Stomach (tissue), 8 donors: ENCODE measurements at regions not wholly inside any gene's neighbourhood (a gene's known extent, or its start where the extent isn't known, plus 50 kb on each side); places are given as distances from the start of the nearest gene placed in this dataset.

Experiments
- DNase-seq, 2 donors: peaks; one replicate each; pipeline versions ENCODE4 v3.0.0 to v3.0.0-alpha.2; 2013 to 2019
- H3K27ac ChIP-seq, 5 donors: fragments of 200-600 bp in 4 of 5; sonication (generic) in 4 of 5; one replicate each; pipeline ENCODE4 v1.5.1; 2013 to 2019; ENCODE audit warnings: mild to moderate bottlenecking in 1 of 5, moderate library complexity in 1 of 5
- H3K27me3 ChIP-seq, 3 donors: fragments of 200-600 bp; sonication (generic); one replicate each; pipeline ENCODE4 v1.5.1; 2017 to 2019; ENCODE audit warnings: mixed run types in 1 of 3
- H3K36me3 ChIP-seq, 4 donors: fragments of 200-600 bp; sonication (generic); 1 replicate in 3 of 4; 2 replicates in 1 of 4; pipeline ENCODE4 v1.5.1; 2016 to 2019
- H3K4me1 ChIP-seq, 4 donors: fragments of 200-600 bp; sonication (generic); one replicate each; pipeline ENCODE4 v1.5.1; 2016 to 2019
- H3K4me3 ChIP-seq, 4 donors: fragments of 200-600 bp; sonication (generic) in 3 of 4; one replicate each; pipeline ENCODE4 v1.5.1; 2016 to 2019; ENCODE audit warnings: mild to moderate bottlenecking in 1 of 4
- H3K9me3 ChIP-seq, 4 donors: fragments of 200-600 bp; sonication (generic); one replicate each; pipeline ENCODE4 v1.5.1; 2016 to 2019
- CTCF ChIP-seq, 7 experiments: fragments of 450-650 bp in 4 of 7; fragments of 200-600 bp in 3 of 7; sonication (generic) in 3 of 7; IDR thresholded peaks; one replicate each; pipeline ENCODE4 v1.5.1; 2016 to 2019; ENCODE audit warnings: antibody characterized with exemption in 7 of 7, control low read depth in 2 of 7, mild to moderate bottlenecking in 1 of 7
- EP300 ChIP-seq: sonication (generic); formaldehyde crosslinking; IDR thresholded peaks from one replicate; pipeline ENCODE4 v1.6.1; 2017; ENCODE audit warnings: antibody characterized with exemption
- POLR2A ChIP-seq, 4 donors: fragments of 450-650 bp; IDR thresholded peaks; one replicate each; pipeline ENCODE4 v1.6.1; 2016; ENCODE audit warnings: antibody characterized with exemption in 4 of 4, control low read depth in 2 of 4, mild to moderate bottlenecking in 1 of 4, moderate library complexity in 1 of 4
- POLR2AphosphoS5 ChIP-seq, 3 donors: sonication (generic); formaldehyde crosslinking; IDR thresholded peaks; one replicate each; pipeline ENCODE4 v1.6.1; 2016; ENCODE audit warnings: antibody characterized with exemption in 3 of 3
- WGBS, 5 donors: extraction: QIAGEN DNeasy Blood & Tissue Kit in 3 of 5; methylation state at CpG; one replicate each; pipeline versions ENCODE4 v1.1.5 to v1.1.7; 2013 to 2018; 5-methylcytosine and 5-hydroxymethylcytosine counted together
- intact Hi-C: fragments of 100-400 bp; cut with DNase I; formaldehyde crosslinking; loops from one replicate; pipeline ENCODE4 v1.15.1; 2023; ENCODE audit warnings: low total_unique reads
- donor health status: healthy with polysubstance abuse.
- donor health status: Bipolar disorder and iron deficiency.
- donor health status: healthy.

GRCh38 chr1:90357995-90358394 is 359.1 kb downstream of the BARHL2 start:
- no peak for DNase-seq
- Histone ChIP-seq H3K27me3 (no peaks in the 10 kb centered on the region), H3K4me1 (no peaks in the 10 kb centered on the region), H3K9me3 (no peaks in the 10 kb centered on the region), H3K36me3 (no peaks in the 10 kb centered on the region), H3K27ac (no peak overlapping the region), H3K4me3 (no peak overlapping the region)
- WGBS, 5 donors: 38 to 51% (median 41%) methylated on average over 2 of the region's 2 CpGs
- intact Hi-C loops: no loop called here
- no peak for TF ChIP-seq POLR2AphosphoS5 (IDR thresholded peaks at IDR 0.05)
- no peak for TF ChIP-seq CTCF (IDR thresholded peaks at IDR 0.05)
- no peak for TF ChIP-seq POLR2A (IDR thresholded peaks at IDR 0.05)
- no peak for TF ChIP-seq EP300

GRCh38 chr1:90356991-90357390 is 360.1 kb downstream of the BARHL2 start:
- no peak for DNase-seq
- no peak overlapping the region for H3K27ac ChIP-seq
- intact Hi-C loops: no loop called here
- 58 to 89% (median 73%) methylated on average over 4 of the region's 4 CpGs for WGBS, 5 donors
- no peaks in the 10 kb centered on the region for H3K4me1 ChIP-seq
- TF ChIP-seq CTCF (IDR thresholded peaks at IDR 0.05) (no peak), POLR2A (IDR thresholded peaks at IDR 0.05) (no peak), POLR2AphosphoS5 (IDR thresholded peaks at IDR 0.05) (no peak), EP300 (no peak)
- no peaks in the 10 kb centered on the region for H3K9me3 ChIP-seq
- no peaks in the 10 kb centered on the region for H3K27me3 ChIP-seq
- no peaks in the 10 kb centered on the region for H3K36me3 ChIP-seq
- H3K4me3 ChIP-seq: no peak overlapping the region

DNA sequence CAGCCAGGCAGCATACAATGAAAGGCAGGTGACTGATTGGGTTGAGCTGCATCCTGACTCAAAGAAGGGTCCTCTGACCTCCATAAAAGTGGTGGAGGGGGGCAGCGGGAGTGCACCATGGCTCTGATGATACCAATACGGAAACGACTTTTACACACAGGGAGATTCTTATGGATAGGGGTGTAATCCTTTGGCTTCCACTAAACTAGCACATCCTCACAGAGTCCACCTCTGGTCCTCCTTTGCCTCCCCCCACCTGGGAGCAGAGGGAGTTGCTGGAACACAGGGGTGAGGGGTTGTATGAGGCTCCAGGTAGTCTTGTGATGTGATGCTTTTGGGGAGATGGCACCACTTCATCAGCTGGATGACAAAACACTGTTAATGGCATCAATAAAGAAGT is 361.0 kb downstream of the BARHL2 start:
- DNase-seq: no peak
- H3K27me3 ChIP-seq: no peaks in the 10 kb centered on the region
- no peaks in the 10 kb centered on the region for H3K4me1 ChIP-seq
- WGBS, 5 donors: 91 to 97% (median 94%) methylated on average over 3 of the region's 3 CpGs
- no peaks in the 10 kb centered on the region for H3K9me3 ChIP-seq
- TF ChIP-seq POLR2A (IDR thresholded peaks at IDR 0.05) (no peak), CTCF (IDR thresholded peaks at IDR 0.05) (no peak), EP300 (no peak), POLR2AphosphoS5 (IDR thresholded peaks at IDR 0.05) (no peak)
- no peak overlapping the region for H3K27ac ChIP-seq
- no peak overlapping the region for H3K4me3 ChIP-seq
- no peaks in the 10 kb centered on the region for H3K36me3 ChIP-seq
- intact Hi-C loops: no loop called here

DNA sequence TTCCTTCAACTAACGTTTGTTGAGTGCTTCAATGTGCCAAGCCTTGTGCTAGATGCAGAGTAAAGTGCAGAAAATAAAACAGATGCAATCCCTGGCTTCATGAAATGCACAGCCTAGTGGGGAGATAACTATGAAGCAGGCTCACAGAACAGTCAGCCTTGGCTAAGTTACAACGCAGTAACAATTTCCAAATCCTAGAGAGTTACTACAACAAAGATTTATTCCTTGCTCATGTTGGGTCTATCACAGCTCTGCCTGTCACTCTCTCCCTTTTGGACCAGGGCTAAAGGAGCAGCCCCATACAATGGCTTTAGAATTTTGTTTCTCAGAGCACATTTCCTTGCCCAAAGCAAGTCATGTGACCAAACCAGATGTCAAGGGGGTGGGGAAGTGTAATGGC is 359.8 kb downstream of the ZNF326 start:
- Histone ChIP-seq H3K27me3 (no peaks in the 10 kb centered on the region), H3K9me3 (peaks cover 0 to under 1% (median under 1%) of the 10 kb centered on the region in 4 donors), H3K4me1 (no peaks in the 10 kb centered on the region), H3K36me3 (no peaks in the 10 kb centered on the region), H3K4me3 (no peak overlapping the region), H3K27ac (no peak overlapping the region)
- intact Hi-C loops: no loop called here
- no peak for DNase-seq
- WGBS, 5 donors: 64 to 85% (median 81%) methylated on average over 2 of the region's 2 CpGs
- no peak for TF ChIP-seq EP300
- no peak for TF ChIP-seq CTCF (IDR thresholded peaks at IDR 0.05)
- no peak for TF ChIP-seq POLR2A (IDR thresholded peaks at IDR 0.05)
- no peak for TF ChIP-seq POLR2AphosphoS5 (IDR thresholded peaks at IDR 0.05)
